ENCODE measurements at regions not wholly inside any gene's neighbourhood (a gene's known extent, or its start where the extent isn't known, plus 50 kb on each side); places are given as distances from the start of the nearest gene placed in this dataset.

GRCh38 chr16:82404586-82405315 lies 222.0 kb upstream of the CDH13 start:
- TF ChIP-seq CTCF (conservative IDR thresholded peaks at IDR 0.05 in 1 of 2, IDR thresholded peaks at IDR 0.05 in 1 of 2; ENCODE audit: low read depth in 1 of 2, low read length in 2 of 2) = no peak
- no peak for TF ChIP-seq EZH2 (IDR thresholded peaks at IDR 0.05; ENCODE audit: low read length, missing control alignments)

Data from fibroblast of lung (primary cell).